ENCODE measurements at regions not wholly inside any gene's neighbourhood (a gene's known extent, or its start where the extent isn't known, plus 50 kb on each side); places are given as distances from the start of the nearest gene placed in this dataset.

DNA sequence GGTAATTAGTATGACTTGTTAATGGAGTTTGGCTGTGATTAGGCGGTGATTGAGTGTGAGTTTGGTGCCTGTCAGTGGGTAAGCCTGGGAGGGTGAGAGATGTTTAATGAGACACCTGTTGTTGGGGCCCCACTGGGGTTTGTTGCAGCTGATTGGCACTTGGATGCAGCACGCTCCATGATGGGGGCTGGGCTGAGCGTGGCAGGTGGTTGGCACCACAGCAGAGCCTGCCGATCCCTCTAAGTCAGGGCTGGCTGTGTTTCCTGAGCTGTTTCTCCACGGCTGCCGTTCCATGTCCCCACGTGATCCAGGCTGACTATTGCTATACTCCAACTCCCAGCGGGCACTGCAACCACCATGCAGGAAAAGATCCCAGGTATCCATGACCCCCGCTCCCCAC lies 93.5 kb upstream of the ARRDC4 start:
- no peak for DNase-seq

DNA sequence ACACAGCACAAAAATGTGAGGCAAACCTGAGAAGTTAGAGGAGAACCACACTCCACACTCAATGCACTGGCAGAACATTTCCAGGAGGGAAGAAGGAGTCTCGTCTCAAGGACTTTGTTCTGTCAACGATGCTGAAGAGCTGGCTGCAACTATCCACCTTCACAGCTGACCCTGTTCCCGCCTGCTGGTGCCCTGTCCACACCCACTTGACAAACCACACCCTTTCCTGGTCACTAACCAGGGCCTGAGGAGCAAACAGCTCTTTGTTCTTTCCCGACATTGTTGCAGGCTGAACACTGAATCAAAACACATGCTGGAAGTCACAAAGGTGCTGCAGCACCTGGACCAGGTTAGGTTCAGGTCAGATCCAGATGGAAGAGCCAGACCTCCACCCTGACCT lies 92.6 kb upstream of the ARRDC4 start:
- DNase-seq: no peak

DNA sequence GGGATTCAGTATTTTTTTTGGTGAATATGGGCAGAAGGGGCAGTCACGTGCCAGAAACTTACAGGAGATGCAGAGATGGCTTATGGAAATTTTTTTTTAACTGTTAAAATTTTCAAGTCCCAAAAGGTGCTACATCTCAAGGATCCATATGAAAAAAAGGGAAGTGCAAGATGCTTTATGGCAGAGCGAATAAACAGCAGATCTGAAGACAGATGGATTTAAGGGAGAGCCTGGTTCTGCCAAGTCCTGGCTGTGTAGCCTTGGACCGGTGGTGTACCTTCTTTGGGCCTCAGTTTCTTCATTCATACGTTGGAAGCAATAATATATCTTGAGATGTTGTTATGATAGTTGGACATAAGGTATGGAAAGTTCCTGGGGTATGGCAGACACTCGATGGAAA lies 91.5 kb upstream of the ARRDC4 start:
- DNase-seq: no peak

DNA sequence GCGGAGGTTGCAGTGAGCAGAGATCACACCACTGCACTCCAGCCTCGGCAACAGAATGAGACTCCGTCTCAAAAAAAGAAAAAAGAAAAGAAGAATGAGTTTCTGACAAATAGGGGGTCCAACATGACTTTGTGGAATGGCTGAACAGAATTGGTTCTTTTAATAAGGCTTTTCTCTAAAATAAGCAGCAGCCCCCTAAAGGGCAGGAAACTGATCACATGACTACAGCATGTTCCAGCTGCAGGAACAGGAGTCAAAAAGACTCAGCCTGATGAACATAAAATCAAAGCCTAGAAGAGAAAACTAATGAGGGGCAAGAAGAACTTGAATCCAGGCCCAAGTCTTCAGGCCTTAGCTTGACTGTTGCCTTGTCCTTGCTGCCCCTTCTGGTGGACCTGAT lies 89.7 kb upstream of the ARRDC4 start:
- DNase-seq: no peak

DNA sequence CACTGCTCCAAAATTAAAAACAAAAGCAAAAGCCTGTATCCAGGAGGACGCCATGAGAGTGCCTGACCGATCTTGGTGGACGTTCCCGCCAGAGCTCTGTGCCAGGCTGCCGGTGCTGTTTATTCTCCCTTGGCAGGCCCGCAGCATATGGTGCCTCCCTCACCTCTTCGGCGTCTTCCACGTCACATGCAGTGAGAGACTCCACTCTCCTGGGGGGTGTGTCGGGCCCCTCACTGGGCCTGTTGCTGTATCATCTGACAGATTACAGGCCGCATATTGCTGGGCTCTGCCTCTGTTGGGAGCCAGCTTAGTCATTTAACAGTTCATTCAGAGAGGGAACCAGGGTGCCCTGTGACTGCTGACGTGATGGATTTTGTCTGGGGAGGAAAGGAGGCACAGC lies 86.4 kb upstream of the ARRDC4 start:
- no peak for DNase-seq

DNA sequence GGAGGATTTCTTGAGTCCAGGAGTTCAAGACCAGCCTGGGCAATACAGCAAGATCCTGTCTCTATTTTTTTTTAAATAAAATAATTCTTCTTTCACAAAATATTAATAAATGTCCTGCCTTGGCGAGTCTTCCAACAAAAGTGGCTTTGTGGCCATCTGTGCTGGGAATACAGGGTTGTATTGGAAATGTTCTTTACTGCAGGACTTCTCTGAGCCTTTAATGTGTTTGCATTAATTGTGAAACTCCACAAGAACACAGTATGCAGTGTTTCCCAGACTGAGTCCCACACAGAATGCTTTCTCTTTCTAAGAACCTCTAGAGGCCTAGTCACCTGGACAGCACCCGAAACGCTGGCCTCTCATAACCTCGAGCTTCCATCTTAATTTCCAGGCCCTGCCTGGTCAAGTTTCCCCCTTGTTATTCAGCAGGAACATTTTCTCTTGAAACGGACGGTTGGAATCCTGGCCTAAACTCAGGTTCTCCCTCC lies 85.4 kb upstream of the ARRDC4 start:
- DNase-seq: no peak

DNA sequence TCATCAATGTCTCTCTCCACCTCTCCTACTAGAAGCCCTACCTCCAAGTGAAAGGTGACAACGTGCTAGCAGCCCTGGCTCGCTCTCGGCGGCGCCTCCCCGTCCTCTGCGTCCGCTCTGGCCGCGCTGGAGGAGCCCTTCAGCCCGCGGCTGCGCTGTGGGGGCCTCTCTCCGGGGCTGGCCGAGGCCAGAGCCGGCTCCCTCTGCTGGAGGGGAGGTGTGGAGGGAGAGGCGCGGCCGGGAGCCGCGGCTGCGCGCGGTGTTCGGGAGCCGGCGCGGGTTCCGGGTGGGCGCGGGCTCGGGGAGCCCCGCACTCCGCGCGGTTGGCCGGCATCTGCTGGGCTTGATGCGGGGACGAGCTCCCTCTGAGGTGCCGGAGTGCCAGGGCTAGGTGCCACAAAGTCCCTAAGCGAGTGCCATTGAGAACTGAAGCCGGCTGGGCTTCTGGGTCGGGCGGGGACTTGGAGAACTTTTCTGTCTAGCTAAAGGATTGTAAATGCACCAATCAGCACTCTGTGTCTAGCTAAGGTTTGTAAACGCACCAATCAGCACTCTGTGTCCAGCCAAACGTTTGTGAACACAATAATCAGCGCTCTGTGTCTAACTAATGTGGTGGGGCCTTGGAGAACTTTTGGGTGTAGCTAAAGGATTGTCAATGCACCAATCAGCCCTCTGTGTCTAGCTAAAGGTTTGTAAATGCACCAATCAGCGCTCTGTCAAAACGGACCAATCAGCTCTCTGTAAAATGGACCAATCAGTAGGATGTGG lies 84.8 kb upstream of the ARRDC4 start:
- DNase-seq: no peak

DNA sequence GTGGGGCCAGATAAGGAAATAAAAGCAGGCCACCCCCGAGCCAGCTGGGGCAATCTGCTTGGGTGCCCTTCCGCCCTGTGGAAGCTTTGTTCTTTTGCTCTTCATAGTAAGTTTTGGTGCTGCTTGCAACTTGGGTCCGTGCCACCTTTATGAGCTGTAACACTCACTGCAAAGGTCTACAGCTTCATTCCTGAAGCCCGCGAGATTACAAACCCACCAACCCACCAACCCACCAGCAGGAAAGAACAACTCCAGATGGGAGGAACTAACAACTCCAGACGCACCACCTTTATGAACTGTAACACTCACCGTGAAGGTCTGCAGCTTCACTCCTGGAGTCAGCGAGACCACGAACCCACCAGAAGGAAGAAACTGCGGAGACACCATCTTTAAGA lies 84.2 kb upstream of the ARRDC4 start:
- no peak for DNase-seq

DNA sequence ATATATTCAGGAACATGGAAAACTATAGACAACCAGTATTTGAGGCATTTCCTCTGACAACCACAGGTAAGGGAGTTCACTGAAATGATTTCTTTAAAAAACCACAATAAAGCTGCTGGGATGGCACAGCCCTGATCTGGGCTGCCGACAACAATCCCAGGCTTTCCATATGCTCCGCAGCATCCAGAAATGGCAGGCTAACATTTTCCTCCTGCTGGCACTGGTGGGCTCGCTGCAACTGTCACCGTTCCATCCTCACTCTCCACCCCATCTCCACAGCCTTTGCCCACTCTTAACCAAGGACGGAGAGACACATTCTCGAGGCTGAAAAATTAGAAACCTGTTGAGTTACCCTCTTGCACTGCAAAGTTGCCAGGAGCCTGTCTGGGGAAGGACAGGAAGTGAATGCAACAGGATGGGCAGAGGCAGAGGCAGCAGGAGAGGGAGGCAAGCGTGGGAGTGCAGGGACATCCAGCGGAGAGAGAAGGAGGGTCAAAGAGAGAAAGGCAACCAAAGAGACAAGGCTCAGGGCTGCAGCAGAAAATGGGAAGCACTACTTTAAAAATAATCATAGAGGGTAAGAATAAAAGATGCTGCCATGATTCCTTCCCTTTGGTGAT lies 79.0 kb upstream of the ARRDC4 start:
- no peak for DNase-seq

DNA sequence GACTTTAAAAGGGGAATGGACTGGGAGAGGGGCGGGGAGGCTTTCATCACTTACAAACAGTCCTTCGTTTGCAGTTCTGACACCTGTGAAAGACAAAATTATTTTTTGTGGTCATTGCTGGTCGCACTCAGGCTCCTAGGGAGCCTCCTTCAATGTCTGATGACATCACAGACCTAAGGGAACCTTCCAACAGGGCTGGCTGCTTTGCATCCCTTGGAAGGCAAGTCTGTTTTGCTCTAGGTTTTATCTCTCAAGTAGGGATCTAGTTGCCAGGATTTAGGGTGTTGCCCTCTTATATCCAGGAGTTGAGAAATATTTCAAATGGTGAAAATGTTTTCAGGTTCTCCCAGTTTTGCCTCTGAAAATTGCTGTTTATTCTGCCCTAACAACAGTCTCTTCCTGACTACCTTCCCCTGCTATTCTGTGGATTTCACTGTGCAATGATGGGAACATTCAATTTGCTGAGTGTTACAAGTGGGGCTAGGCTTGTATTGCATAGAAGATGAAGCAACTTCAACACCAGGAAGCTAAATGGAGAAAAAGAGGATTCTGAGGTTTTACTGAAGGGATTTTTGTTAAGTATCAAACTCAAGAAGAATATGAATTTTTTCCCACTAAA lies 75.9 kb upstream of the ARRDC4 start:
- no peak for DNase-seq

DNA sequence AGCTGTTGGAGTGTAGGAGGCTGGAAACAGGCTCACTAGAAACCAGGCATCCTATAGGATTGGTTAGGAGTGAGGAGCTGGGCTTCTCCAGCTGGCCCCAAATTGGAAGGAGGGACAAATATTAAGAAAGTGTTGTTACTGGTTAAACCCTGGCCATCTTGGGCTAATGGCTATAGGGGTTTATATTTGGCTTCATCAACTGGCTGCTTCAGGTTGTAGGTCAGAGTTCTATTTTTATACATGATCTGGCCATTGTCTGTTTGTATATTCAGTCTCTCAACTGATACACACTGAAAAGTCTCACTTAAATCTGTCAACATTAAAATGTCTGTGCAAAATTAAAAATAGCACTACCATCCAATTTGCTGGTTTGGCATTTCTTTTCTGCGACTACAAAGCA lies 70.2 kb upstream of the ARRDC4 start:
- no peak for DNase-seq

DNA sequence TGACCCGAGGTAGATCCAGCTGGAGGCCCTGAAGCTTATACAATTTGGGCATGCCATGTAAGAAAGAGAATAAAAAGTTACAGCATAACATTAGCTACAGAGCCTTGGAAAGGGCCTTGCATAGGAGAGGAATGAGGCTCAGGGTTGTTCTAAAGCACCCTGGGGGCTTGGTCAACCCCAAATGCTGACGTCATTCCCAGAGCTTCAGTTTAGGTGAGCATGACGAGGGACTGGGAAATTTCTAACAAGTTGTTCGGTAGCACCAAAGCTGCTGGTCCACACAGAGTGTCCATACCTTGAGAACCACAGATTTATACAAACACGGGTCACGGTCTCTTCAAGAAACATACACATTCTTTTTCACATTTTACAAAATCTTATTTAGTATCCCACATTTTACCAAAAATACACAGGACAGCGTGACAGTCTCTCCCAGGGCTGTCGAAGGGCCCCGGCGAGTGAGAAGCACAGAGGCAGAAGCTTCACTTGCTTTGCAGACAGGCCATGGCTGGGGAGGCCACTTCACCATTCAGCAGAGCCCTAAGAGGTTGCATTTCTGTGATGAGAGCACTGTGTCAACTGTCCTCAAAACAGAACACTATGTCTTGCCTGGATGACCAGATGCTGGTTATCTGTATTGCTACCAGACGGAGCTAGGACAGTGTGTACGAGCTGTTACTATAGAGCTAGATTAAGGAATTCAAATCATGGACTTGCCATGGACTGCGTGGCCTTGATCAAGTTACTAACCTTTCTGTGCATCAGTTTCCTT lies 68.2 kb upstream of the ARRDC4 start:
- DNase-seq: no peak

DNA sequence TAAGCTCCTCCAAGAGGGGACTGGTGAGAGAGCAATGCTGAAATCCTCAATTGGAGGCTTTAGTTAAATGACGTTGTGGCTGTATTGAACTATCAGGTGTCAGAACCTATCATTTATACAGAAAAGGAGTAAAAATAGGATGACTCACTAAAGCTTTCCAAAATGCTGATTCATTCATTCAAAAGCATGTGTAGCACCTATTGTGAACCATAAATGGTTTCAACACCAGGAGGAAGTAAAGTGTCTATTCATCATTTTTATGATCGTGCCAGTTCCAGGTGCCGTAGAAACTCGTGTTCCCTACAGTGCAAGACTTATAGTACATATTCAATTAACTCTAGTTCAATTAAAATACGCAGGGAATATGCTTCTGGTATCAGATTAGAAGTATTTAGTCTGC lies 66.5 kb upstream of the ARRDC4 start:
- DNase-seq: no peak

DNA sequence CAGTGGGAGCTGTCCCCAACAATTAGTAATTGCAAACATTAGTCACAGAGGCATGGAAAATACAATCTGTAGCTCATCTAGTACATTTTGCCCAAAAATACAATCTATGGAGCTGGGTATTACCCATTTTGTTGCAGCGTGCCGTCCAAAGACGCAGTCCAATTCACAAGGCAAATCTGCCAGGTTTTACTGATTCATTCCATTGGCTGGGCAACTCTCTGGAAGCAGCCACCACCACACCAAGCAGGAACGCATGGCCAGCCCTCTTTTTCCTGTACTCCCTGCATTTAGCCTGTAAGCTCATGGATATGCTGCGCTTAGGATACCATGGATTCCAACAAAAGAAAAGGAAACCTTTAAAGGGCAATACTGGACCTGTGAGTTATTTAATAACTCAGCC lies 60.5 kb upstream of the ARRDC4 start:
- DNase-seq: no peak

DNA sequence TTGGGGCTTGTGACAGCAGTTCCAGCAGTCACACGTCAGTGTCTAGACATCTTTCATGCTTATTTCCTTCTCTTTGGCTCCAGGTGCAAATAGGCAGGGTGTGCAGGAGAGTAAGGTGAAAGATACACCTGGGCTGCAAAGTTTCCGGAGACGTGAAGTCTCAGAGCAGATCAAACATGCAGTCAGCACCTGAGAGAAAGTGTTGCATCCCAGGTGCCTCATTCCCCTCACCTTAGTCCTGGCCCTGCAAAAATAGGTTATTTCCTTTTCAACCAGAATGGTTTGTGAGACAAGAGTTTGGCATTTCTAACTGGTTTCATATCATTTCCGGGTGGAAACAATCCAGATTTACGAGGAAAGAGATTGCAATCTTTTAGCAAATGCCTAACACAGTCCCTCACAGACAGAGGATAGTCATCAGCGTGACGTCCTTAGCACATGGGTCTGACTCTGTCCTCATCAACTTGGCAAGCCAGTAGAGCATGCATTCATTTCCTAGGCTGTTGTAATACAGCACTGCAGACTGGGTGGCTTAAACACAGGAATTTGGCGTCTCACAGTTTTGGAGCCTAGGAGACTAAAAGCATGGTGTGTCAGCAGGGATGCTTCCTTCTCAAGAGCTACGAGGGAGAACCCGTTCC lies 58.2 kb upstream of the ARRDC4 start:
- no peak for DNase-seq

DNA sequence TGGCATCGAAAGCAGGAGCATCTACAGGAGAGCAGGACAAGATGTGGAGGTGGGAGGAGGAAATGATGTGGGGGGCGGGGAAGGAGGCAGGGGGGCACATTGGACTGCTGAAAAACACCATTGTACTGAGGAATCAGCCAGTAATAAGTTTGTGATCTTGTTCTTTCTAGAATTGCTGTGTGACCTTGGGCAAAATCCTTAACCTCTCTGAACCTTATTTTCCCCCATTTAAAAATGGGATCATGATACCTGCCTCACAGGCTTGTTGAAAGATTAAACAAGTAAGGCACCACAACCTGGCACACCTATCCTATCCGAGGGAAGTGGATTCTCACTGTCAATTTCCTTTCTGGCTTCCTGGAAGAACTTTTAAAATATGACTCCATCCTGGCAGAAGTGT lies 56.9 kb upstream of the ARRDC4 start:
- DNase-seq: no peak

DNA sequence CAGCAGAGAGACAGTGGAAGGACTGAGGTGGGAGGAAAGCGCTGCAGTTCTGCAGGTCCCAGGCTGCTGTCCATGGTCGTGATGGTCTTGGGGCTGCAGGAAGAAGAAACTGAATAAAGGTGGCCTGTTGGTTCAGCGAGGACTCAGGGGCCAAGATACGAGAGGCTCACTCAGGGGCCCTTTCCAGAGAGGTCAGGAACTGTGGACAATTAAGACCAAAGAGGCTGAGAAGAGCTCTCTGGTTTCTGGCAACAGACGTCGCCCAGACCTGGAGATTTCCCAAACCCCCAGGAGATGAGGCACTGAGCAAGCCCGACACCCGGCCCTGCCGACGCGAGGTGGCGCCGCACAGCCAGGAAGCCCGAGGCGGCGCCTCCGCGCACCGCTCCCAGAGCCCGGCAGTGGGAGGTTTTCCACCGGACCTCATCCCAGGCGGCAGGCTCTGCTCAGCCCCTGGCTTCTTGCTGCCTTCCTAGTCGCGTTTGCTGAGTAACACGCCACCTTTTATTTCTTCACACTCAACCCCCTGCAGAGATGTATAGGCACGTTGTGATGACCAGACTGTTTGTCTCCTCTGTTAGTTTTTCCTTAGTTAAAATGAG lies 56.4 kb upstream of the ARRDC4 start:
- DNase-seq: peak; percentile 17

DNA sequence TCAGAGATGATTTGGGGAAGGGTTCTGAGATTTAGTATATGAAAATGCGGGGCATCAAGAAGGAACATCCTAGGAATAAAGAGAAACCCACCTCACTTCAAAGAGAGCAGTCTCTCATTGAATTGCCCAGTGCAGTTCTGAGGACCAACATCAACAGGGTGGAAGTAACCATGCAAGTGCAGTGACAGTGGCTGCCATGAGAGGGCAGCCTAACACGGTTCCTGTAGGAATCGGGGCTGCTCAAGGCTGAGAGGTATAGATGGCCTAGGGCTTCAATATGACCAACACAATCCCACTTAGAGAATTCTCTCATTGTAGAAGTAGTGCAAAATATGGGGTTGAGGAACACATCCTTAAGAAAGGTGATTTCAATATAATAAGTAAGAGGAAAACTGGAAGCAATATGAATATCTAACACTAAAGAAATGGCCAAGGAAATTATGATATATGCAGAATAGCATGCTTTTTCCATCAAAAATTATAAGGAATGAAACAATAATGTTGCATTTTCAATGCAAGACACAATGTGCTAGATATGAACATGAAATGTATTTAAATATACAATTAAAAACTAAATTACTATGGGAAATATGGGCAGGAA lies 51.1 kb upstream of the ARRDC4 start:
- DNase-seq: peak; percentile 35
